Breast epithelium (tissue), 3 donors: ENCODE measurements at regions not wholly inside any gene's neighbourhood (a gene's known extent, or its start where the extent isn't known, plus 50 kb on each side); places are given as distances from the start of the nearest gene placed in this dataset.

Experiments used
- CTCF ChIP-seq, 3 donors: fragments of 450-650 bp; IDR thresholded peaks; one replicate each; pipeline ENCODE4 v1.5.1; 2016 to 2017; ENCODE audit warnings: antibody characterized with exemption in 3 of 3, mild to moderate bottlenecking in 3 of 3, moderate library complexity in 3 of 3
- POLR2AphosphoS5 ChIP-seq, 3 donors: sonication (generic); formaldehyde crosslinking; IDR thresholded peaks; one replicate each; pipeline ENCODE4 v1.6.1; 2017; ENCODE audit warnings: antibody characterized with exemption in 3 of 3

DNA sequence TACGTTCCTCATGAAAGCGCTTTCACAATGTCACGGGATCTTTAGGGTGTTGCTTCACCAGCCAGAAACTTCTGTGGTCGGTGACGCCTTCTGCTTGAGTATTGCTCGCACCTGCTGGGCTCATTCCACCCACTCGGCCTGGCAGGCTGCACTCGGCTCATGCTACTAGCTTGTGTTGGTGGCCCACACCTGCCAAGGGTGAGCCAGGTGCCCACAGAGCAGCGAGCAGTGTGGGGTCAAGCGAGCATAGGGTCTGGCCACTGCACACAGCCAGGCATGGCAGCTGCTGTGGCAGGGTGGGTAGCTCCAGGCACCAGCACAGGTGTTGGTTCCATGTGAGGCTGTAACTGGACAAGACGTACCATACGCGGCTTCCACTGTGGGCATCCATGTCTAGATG is 202.9 kb upstream of the CADM2 start:
- TF ChIP-seq CTCF (IDR thresholded peaks at IDR 0.05) (no peak), POLR2AphosphoS5 (IDR thresholded peaks at IDR 0.05) (no peak)
